ENCODE measurements at regions not wholly inside any gene's neighbourhood (a gene's known extent, or its start where the extent isn't known, plus 50 kb on each side); places are given as distances from the start of the nearest gene placed in this dataset.

DNA sequence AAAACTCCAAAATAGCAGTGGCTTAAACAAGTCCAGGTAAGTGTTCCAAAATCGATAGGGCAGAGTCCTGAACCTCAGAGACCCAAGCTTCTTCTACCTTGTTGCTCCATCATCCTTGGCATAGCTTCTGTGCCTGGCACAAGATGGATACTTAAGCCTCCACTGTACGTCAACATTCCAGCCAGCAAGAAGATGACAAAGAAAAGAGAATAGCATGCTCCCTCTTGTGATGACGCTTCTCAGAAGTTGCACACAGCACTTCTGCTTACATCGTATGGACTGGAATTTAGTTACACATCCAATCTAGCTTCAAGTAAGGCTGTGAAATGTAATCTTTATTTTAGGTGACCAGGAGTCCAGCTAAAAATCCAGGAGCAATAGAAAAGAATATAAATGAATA is 227.4 kb downstream of the ESM1 start:
- no peak for TF ChIP-seq CTCF (IDR thresholded peaks at IDR 0.05)
- no peak for TF ChIP-seq POLR2A (IDR thresholded peaks at IDR 0.05)
